K562 (cell line): ENCODE measurements at regions not wholly inside any gene's neighbourhood (a gene's known extent, or its start where the extent isn't known, plus 50 kb on each side); places are given as distances from the start of the nearest gene placed in this dataset.
"Not testable (repeated sequence)": the region's sequence is repeated elsewhere in the genome, so short reads cannot be mapped to it uniquely, and the experiment has no call there.

Experiments used
- POLR2A ChIP-seq: fragments of 450-650 bp; conservative IDR thresholded peaks from 2 replicates; pipeline ENCODE4 v1.6.1; 2016
- ZNF133 ChIP-seq: fragments of 250-450 bp; sonication (Bioruptor Pico); IDR thresholded peaks from 2 replicates; pipeline ENCODE4 v1.4.0; 2020; ENCODE audit warnings: mild to moderate bottlenecking

- not testable (repeated sequence) for TF ChIP-seq ZNF133 (CRISPR knock-in tag); POLR2A
Measured at GRCh38 chr2:90011101-90011443, 1319.6 kb downstream of the RPIA start.
